M059J (cell line): ENCODE measurements at regions not wholly inside any gene's neighbourhood (a gene's known extent, or its start where the extent isn't known, plus 50 kb on each side); places are given as distances from the start of the nearest gene placed in this dataset.
"Not testable (repeated sequence)": the region's sequence is repeated elsewhere in the genome, so short reads cannot be mapped to it uniquely, and the experiment has no call there.

Experiments
- DNase-seq: peaks from one replicate; pipeline ENCODE4 v3.0.0-alpha.2; 2012; ENCODE audit warnings: low read depth

DNA sequence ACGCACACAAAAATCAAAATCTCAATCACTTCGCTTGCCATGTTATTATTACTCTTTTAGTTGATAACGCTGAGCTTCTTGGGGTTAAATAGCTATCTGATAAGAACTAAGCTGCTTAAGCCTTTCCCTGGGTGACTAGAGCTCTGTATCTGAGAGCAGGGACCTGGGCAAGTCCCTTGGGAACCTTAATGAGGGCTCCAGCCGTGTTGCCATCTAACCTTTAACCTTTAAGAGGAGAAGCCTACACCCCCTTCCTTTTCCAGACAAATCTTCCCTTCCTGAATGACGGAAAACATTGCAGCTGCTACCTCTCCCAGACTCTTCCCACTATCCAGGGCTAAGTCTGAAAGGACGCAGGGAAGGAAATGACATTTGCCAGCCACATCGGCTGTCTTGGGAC, 216.5 kb upstream of the RAI14 start:
- no peak for DNase-seq

GRCh38 chr5:34441767-34442166, 214.4 kb upstream of the RAI14 start:
- DNase-seq, result not testable (repeated sequence)

GRCh38 chr5:34447424-34447823, 208.7 kb upstream of the RAI14 start:
- no peak for DNase-seq

DNA sequence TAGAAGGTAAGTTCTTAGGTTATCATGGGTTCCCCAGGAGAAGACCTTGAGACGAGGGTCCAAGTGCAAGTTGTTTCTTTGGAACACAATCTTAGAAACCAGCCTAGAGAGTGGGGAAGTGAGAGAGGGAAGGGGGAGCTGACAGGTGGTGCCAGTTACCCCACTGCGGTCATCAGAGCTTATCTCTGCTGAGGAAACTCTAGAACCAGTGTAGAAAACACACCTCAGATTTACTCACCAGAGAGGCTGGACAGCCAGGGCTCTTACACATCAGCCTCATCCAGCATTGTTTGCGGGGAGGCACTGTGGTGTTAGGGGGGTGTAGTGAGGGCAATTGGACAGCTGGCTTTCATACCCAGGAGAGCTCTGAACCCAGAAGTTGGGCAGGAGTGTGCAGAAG, 206.5 kb upstream of the RAI14 start:
- DNase-seq, result no peak

GRCh38 chr5:34450338-34450737, 205.8 kb upstream of the RAI14 start:
- no peak for DNase-seq

DNA sequence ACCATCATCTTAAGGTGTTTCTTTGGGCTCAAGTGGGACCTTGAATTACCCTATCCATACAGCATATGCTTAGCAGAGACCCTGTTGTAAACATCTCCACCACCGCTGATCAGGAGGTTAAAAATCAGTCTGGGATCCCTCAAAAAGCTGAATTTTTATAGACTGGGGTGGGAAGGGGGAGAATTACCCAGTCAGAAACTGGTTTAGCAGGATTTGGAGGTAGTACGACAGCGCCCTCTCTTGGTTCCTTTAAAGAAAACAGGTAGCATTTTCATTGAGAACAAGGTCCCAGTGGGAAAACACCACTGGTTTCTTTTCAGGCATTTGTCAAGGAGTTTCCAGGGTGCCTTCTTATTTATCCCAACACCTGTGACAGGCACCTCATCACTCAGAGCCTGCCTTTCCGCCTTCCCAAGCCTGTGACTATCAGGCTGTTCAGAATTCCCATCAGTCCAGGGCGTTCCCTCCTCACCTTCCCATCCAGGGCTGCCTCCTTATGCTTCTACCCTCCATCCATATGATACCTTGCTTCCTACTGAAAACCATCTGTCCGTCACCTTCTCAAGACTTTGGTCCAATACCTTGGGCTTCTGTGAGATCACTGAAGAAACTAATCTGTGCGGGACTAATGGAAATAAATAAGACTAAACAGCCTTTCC, 203.8 kb upstream of the RAI14 start:
- DNase-seq, result peak; percentile 39

GRCh38 chr5:34455098-34455497, 201.0 kb upstream of the RAI14 start:
- no peak for DNase-seq

DNA sequence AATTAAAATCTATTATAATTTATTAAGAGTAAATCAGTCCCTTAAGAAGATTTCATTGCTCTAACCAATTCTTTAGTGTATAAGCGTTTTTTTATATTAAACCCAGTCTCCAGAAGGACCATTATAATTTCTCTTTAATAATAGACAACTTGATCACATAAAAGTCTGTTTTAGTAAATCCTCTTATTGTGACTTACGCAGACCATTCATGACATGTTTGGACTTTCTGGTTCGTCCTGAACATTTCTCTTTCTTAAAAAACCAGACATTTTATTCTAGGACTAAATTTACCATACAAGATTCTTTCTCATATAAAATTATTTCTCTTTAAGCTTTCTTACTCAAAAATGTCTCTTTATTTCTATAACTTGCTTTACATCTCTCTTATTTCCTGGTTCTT, 196.2 kb upstream of the RAI14 start:
- DNase-seq, result peak; percentile 19

DNA sequence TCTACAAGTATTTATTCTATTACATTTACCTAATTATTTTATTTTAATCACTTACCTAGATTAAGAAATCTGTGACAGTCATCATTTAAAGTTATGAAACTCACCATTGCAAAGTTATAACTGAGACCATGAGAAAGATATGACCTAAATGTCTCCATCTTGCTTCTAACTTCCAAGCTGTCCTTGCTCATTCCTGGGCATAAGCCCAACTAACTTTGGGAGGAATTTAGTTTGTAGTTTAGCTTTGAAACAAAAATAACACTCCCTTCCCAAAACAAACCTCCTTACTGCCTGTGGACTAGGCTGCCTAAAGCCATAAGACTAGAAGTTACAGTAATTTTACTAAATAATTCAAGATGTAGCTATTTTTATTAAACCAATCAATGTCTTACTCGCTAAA, 195.6 kb upstream of the RAI14 start:
- no peak for DNase-seq

- no peak for DNase-seq
Measured at GRCh38 chr5:34464829-34465228, 191.3 kb upstream of the RAI14 start.

GRCh38 chr5:34465301-34465700, 190.8 kb upstream of the RAI14 start:
- peak; percentile 63 for DNase-seq

- DNase-seq, result peak; percentile 38
Measured at GRCh38 chr5:34466519-34467388, 189.4 kb upstream of the RAI14 start.

GRCh38 chr5:34467436-34467835, 188.7 kb upstream of the RAI14 start:
- DNase-seq, result no peak

- DNase-seq, result not testable (repeated sequence)
Measured at GRCh38 chr5:34467984-34468383, 188.1 kb upstream of the RAI14 start.

DNA sequence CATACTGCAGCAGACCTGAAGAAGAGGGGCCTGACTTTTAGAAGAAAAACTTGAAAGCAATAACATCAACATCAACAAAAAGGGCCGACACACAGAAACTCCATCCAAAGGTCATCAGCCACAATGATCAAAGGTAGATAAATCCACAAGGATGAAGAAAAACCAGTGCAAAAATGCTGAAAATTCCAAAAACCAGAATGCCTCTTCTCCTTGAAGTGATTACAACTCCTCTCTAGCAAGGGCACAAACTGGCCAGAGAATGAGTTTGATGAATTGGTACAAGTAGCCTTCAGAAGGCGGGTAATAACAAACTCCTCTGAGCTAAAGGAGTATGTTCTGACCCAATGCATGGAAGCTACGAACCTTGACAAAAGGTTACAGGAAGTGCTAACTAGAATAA, 186.2 kb upstream of the RAI14 start:
- no peak for DNase-seq

DNA sequence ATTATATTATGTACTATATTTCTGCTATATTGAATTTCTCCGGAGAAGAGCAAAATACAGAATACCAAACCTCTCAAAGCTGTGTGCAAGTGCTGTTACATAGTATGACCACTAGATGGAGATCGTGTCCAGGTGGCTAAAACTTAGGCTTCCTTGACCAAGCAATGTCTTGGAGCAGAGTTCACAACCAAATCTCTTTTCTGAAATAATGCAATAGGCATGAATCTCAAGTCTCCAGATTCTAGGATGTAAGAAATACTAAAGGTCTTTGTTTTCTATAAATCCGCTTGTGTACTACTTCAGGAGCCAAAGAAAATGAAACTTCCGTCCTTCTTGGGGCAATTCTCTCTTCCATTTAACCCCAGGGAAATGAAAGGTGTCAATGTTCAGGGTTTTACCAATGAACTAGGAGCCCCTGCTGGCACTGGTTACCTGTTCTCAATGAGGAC, 181.5 kb upstream of the RAI14 start:
- DNase-seq, result peak; percentile 66

DNA sequence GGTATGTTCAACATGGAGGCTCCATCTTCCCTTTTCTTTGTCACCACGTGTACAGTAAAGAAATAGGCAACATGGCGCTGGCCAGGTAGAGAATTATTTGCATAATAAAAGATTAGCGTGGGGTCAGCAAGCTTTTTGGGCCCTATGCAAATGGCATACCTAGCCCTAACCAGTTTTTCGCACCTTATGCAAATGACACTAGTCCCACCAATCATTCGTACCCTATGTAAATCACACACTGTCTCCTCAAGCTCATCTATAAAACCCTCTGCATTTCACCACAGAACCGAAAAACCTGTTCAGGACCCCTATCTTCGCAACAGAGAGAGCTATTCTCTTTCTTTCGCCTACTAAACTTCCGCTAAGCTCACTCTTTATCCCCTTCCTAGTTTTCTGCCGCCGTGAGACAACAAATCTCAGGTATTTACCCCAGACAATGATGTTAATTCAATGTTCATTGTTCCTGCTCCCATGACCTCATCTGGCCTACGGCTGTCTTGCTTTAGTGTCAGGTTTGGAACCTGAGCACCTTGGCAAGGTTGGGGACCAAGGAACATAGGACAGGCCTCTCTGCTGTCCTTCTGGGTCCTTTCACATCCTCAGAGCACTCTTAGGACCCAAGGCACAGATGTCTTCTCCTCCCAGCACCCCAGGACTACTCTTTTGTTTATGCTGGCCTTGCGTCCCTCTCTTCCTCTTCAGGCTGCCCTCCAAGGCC, 180.7 kb upstream of the RAI14 start:
- DNase-seq, result no peak

- no peak for DNase-seq
Measured at GRCh38 chr5:34476941-34477565, 179.1 kb upstream of the RAI14 start.

- DNase-seq, result no peak
Measured at GRCh38 chr5:34480810-34481528, 175.2 kb upstream of the RAI14 start.

GRCh38 chr5:34483442-34484033, 172.6 kb upstream of the RAI14 start:
- DNase-seq, result no peak
